Liver (tissue), 8 donors: ENCODE measurements at regions not wholly inside any gene's neighbourhood (a gene's known extent, or its start where the extent isn't known, plus 50 kb on each side); places are given as distances from the start of the nearest gene placed in this dataset.
"Not testable (repeated sequence)": the region's sequence is repeated elsewhere in the genome, so short reads cannot be mapped to it uniquely, and the experiment has no call there.

Source experiments
- DNase-seq: peaks from one replicate; pipeline ENCODE4 v3.0.0-alpha.2; 2017; ENCODE audit warnings: low spot score
- H3K27ac ChIP-seq, 2 donors: one replicate each; pipeline ENCODE4 v1.7.0; 2013; ENCODE audit warnings: inconsistent platforms in 2 of 2, low read length in 2 of 2, control low read depth in 1 of 2, low read depth in 1 of 2, mild to moderate bottlenecking in 1 of 2
- H3K27me3 ChIP-seq, 4 donors: one replicate each; pipeline versions ENCODE4 v1.6.1 to v1.7.0; 2013; ENCODE audit warnings: low read length in 3 of 4, inconsistent platforms in 1 of 4, mild to moderate bottlenecking in 1 of 4, moderate library complexity in 1 of 4; ENCODE audit not compliant: control insufficient read depth in 4 of 4, insufficient read depth in 4 of 4
- H3K36me3 ChIP-seq, 4 donors: one replicate each; pipeline versions ENCODE4 v1.6.1 to v1.7.0; 2013; ENCODE audit warnings: low read length in 3 of 4, mild to moderate bottlenecking in 3 of 4, low read depth in 1 of 4, moderate library complexity in 1 of 4; ENCODE audit not compliant: control insufficient read depth in 4 of 4, insufficient read depth in 3 of 4
- H3K4me1 ChIP-seq, 4 donors: one replicate each; pipeline versions ENCODE4 v1.6.1 to v1.7.0; 2013; ENCODE audit warnings: low read length in 3 of 4, mild to moderate bottlenecking in 3 of 4, moderate library complexity in 1 of 4; ENCODE audit not compliant: control insufficient read depth in 4 of 4, insufficient read depth in 4 of 4
- H3K4me3 ChIP-seq, 3 donors: one replicate each; pipeline versions ENCODE4 v1.6.1 to v1.7.0; 2013; ENCODE audit warnings: low read length in 3 of 3, control low read depth in 1 of 3, low read depth in 1 of 3, mild to moderate bottlenecking in 1 of 3
- H3K9ac ChIP-seq, 2 donors: one replicate each; pipeline ENCODE4 v1.7.0; 2013; ENCODE audit warnings: low read length in 2 of 2, mild to moderate bottlenecking in 2 of 2, moderate library complexity in 2 of 2, control low read depth in 1 of 2, low read depth in 1 of 2
- H3K9me3 ChIP-seq, 4 donors: one replicate each; pipeline versions ENCODE4 v1.6.1 to v1.7.0; 2013; ENCODE audit warnings: low read length in 3 of 4; ENCODE audit not compliant: control insufficient read depth in 4 of 4
- ATF3 ChIP-seq: IDR thresholded peaks from 2 replicates; pipeline ENCODE4 v1.6.1; 2016; ENCODE audit warnings: antibody characterized with exemption
- CTCF ChIP-seq: fragments of 150-350 bp; IDR thresholded peaks from 2 replicates; pipeline ENCODE4 v1.5.1; 2017; ENCODE audit warnings: improper control_type of control experiment, low read depth, low read length; ENCODE audit not compliant: missing input control
- EGR1 ChIP-seq, 2 donors: IDR thresholded peaks; 2 replicates each; pipeline ENCODE4 v1.6.1; 2016 to 2018; ENCODE audit warnings: antibody characterized with exemption in 2 of 2, low read depth in 2 of 2
- FOXA1 ChIP-seq: IDR thresholded peaks from 2 replicates; pipeline ENCODE4 v1.6.1; 2016; ENCODE audit warnings: antibody characterized with exemption
- FOXA2 ChIP-seq: IDR thresholded peaks from 2 replicates; pipeline ENCODE4 v1.6.1; 2016; ENCODE audit warnings: antibody characterized with exemption
- GABPA ChIP-seq, 2 donors: IDR thresholded peaks in 1 of 2; conservative IDR thresholded peaks in 1 of 2; 2 replicates each; pipeline ENCODE4 v1.6.1; 2016; ENCODE audit warnings: antibody characterized with exemption in 2 of 2, mild to moderate bottlenecking in 1 of 2, moderate library complexity in 1 of 2
- HNF4A ChIP-seq, 2 donors: conservative IDR thresholded peaks; 2 replicates each; pipeline ENCODE4 v1.6.1; 2016; ENCODE audit warnings: antibody characterized with exemption in 2 of 2, mild to moderate bottlenecking in 2 of 2
- HNF4G ChIP-seq: IDR thresholded peaks from 2 replicates; pipeline ENCODE4 v1.6.1; 2016; ENCODE audit warnings: antibody characterized with exemption
- JUND ChIP-seq, 2 donors: IDR thresholded peaks; 2 replicates each; pipeline ENCODE4 v1.6.1; 2016; ENCODE audit warnings: antibody characterized with exemption in 2 of 2
- MAX ChIP-seq: IDR thresholded peaks from 2 replicates; pipeline ENCODE4 v1.6.1; 2016; ENCODE audit warnings: antibody characterized with exemption
- RAD21 ChIP-seq, 2 donors: IDR thresholded peaks; 2 replicates each; pipeline ENCODE4 v1.6.1; 2016; ENCODE audit warnings: antibody characterized with exemption in 2 of 2, mild to moderate bottlenecking in 2 of 2
- REST ChIP-seq: IDR thresholded peaks from 2 replicates; pipeline ENCODE4 v1.6.1; 2016; ENCODE audit warnings: antibody characterized with exemption, mild to moderate bottlenecking
- SP1 ChIP-seq: IDR thresholded peaks from 2 replicates; pipeline ENCODE4 v1.6.1; 2018; ENCODE audit warnings: antibody characterized with exemption, mild to moderate bottlenecking
- YY1 ChIP-seq: IDR thresholded peaks from 2 replicates; pipeline ENCODE4 v1.6.1; 2016; ENCODE audit warnings: antibody characterized with exemption, mild to moderate bottlenecking
- ZBTB33 ChIP-seq: IDR thresholded peaks from 2 replicates; pipeline ENCODE4 v1.6.1; 2016; ENCODE audit warnings: antibody characterized with exemption
- WGBS: extraction: QIAGEN DNeasy Blood & Tissue Kit; methylation state at CpG from one replicate; pipeline ENCODE4 v1.1.7; 2013; 5-methylcytosine and 5-hydroxymethylcytosine counted together
- donor health status: healthy.
- donor health status: healthy.
- donor health status: healthy.
- donor health status: healthy.
- donor health status: healthy.

GRCh38 chr10:34058845-34059614 lies 724.6 kb upstream of the NRP1 start:
- Histone ChIP-seq H3K4me3 (no peak overlapping the region), H3K9me3 (peaks cover 2 to 6% (median 3%) of the 10 kb centered on the region in 4 donors), H3K36me3 (no peaks in the 10 kb centered on the region), H3K27me3 (no peaks in the 10 kb centered on the region), H3K4me1 (no peaks in the 10 kb centered on the region), H3K27ac (no peak overlapping the region), H3K9ac (no peak overlapping the region)
- TF ChIP-seq GABPA (IDR thresholded peaks at IDR 0.05 in 1 of 2, conservative IDR thresholded peaks at IDR 0.05 in 1 of 2), result no peak
- TF ChIP-seq HNF4A (conservative IDR thresholded peaks at IDR 0.05), result no peak
- TF ChIP-seq YY1, result no peak
- no peak for TF ChIP-seq FOXA2
- no peak for TF ChIP-seq RAD21 (IDR thresholded peaks at IDR 0.05)
- no peak for TF ChIP-seq HNF4G
- no peak for TF ChIP-seq FOXA1
- no peak for TF ChIP-seq EGR1 (IDR thresholded peaks at IDR 0.05; ENCODE audit: low read depth in 2 of 2)
- TF ChIP-seq JUND (IDR thresholded peaks at IDR 0.05), result no peak
- TF ChIP-seq ZBTB33, result no peak
- no peak for TF ChIP-seq CTCF
- no peak for TF ChIP-seq SP1
- TF ChIP-seq ATF3, result no peak
- TF ChIP-seq MAX, result no peak
- 82% methylated on average over 11 of the region's 11 CpGs for WGBS
- DNase-seq, result no peak

- not testable (repeated sequence) for DNase-seq, H3K4me1 ChIP-seq, H3K9ac ChIP-seq, H3K36me3 ChIP-seq, H3K4me3 ChIP-seq, H3K27me3 ChIP-seq, H3K9me3 ChIP-seq, H3K27ac ChIP-seq
- WGBS, result 97% methylated on average over 38 of the region's 38 CpGs
These were observed 721.0 kb upstream of the NRP1 start for GRCh38 chr10:34055410-34055985.

GRCh38 chr10:34049887-34050286 lies 715.4 kb upstream of the NRP1 start:
- TF ChIP-seq GABPA (IDR thresholded peaks at IDR 0.05 in 1 of 2, conservative IDR thresholded peaks at IDR 0.05 in 1 of 2) (no peak), ATF3 (no peak), YY1 (no peak), MAX (no peak), REST (no peak), HNF4G (no peak), RAD21 (IDR thresholded peaks at IDR 0.05) (no peak), JUND (IDR thresholded peaks at IDR 0.05) (no peak)
- Histone ChIP-seq H3K4me1 (no peaks in the 10 kb centered on the region), H3K9me3 (no peaks in the 10 kb centered on the region), H3K27me3 (no peaks in the 10 kb centered on the region), H3K9ac (no peak overlapping the region), H3K4me3 (no peak overlapping the region), H3K36me3 (no peaks in the 10 kb centered on the region), H3K27ac (no peak overlapping the region)
- DNase-seq, result no peak
- 79% methylated on average over 9 of the region's 9 CpGs for WGBS
